H1 (cell line): ENCODE measurements at regions not wholly inside any gene's neighbourhood (a gene's known extent, or its start where the extent isn't known, plus 50 kb on each side); places are given as distances from the start of the nearest gene placed in this dataset.

Experiments
- CTCF ChIA-PET: fragments of 300-600 bp; sonication (Branson Sonifier 250); formaldehyde crosslinking; loops from one replicate; lab custom pipeline; 2021; ENCODE audit not compliant: partially characterized antibody; lab: Charles Lee
- POLR2A ChIA-PET: fragments of 300-600 bp; sonication (Branson Sonifier 250); formaldehyde crosslinking; loops from one replicate; lab custom pipeline; 2021; ENCODE audit warnings: inconsistent platforms; ENCODE audit not compliant: partially characterized antibody; lab: Charles Lee
- DNase-seq, 2 experiments: peaks; one replicate each; pipeline versions ENCODE4 v3.0.0 to v3.0.0-alpha.2; 2010 to 2022; ENCODE audit warnings: low spot score in 2 of 2, low read depth in 1 of 2, mixed read lengths in 1 of 2
- FAIRE-seq: peaks from 2 replicates; lab custom pipeline; 2011; peaks lifted over from hg19 to GRCh38; lab: Jason Lieb, UNC
- H2AFZ ChIP-seq: 2 replicates; pipeline ENCODE4 v1.8.1; 2012; ENCODE audit warnings: low read length, inconsistent platforms
- H2AK5ac ChIP-seq: 2 replicates; pipeline ENCODE4 v1.6.1; 2013; ENCODE audit warnings: low read depth, low read length
- H2BK120ac ChIP-seq: replicated peaks from 2 replicates; pipeline ENCODE3; 2013; ENCODE audit warnings: low read depth, low read length, inconsistent platforms
- H2BK12ac ChIP-seq: 2 replicates; pipeline ENCODE4 v1.6.1; 2013; ENCODE audit warnings: low read depth, low read length
- H2BK15ac ChIP-seq: 2 replicates; pipeline ENCODE4 v1.6.1; 2013; ENCODE audit warnings: low read length
- H2BK20ac ChIP-seq: 2 replicates; pipeline ENCODE4 v1.6.1; 2013; ENCODE audit warnings: low read length
- H2BK5ac ChIP-seq: 2 replicates; pipeline ENCODE4 v1.6.1; 2013; ENCODE audit warnings: low read depth, low read length
- H3K14ac ChIP-seq: 2 replicates; pipeline ENCODE4 v1.6.1; 2013; ENCODE audit warnings: inconsistent platforms; ENCODE audit not compliant: insufficient read length
- H3K18ac ChIP-seq: 2 replicates; pipeline ENCODE4 v1.6.1; 2013; ENCODE audit warnings: low read length; ENCODE audit errors: extremely low read depth
- H3K23ac ChIP-seq: 2 replicates; pipeline ENCODE4 v1.6.1; 2013; ENCODE audit warnings: inconsistent platforms; ENCODE audit not compliant: insufficient read length
- H3K23me2 ChIP-seq: 2 replicates; pipeline ENCODE4 v1.6.1; 2013; ENCODE audit warnings: low read depth, low read length
- H3K27ac ChIP-seq: 2 replicates; pipeline ENCODE4 v1.6.1; 2011; ENCODE audit warnings: low read depth, low read length, inconsistent platforms
- H3K27me3 ChIP-seq, 4 experiments: replicated peaks in 1 of 4; 1 replicate in 1 of 4; 2 replicates in 3 of 4; pipeline versions ENCODE4 v1.6.1 to v1.8.1; 2011 to 2013; ENCODE audit warnings: low read length in 3 of 4, mild to moderate bottlenecking in 3 of 4, inconsistent platforms in 2 of 4, mixed read lengths in 2 of 4, moderate library complexity in 1 of 4; ENCODE audit not compliant: control insufficient read depth in 3 of 4, insufficient read depth in 3 of 4; ENCODE audit errors: extremely low read depth in 1 of 4
- H3K36me3 ChIP-seq, 4 experiments: 2 replicates each; pipeline versions ENCODE4 v1.6.1 to v1.8.1; 2011 to 2013; ENCODE audit warnings: mild to moderate bottlenecking in 4 of 4, low read length in 3 of 4, moderate library complexity in 2 of 4, control low read depth in 1 of 4, inconsistent platforms in 1 of 4; ENCODE audit not compliant: insufficient read depth in 4 of 4, control insufficient read depth in 2 of 4
- H3K4ac ChIP-seq: replicated peaks from 2 replicates; pipeline ENCODE3; 2013; ENCODE audit warnings: low read length, low read depth, mixed read lengths, inconsistent platforms; ENCODE audit not compliant: insufficient read length
- H3K4me1 ChIP-seq, 4 experiments: replicated peaks in 1 of 4; 1 replicate in 1 of 4; 2 replicates in 3 of 4; pipeline versions ENCODE4 v1.6.1 to v1.8.1; 2011 to 2013; ENCODE audit warnings: low read length in 3 of 4, inconsistent platforms in 2 of 4, mixed read lengths in 1 of 4; ENCODE audit not compliant: insufficient read depth in 4 of 4, control insufficient read depth in 3 of 4
- H3K4me2 ChIP-seq, 2 experiments: 2 replicates each; pipeline versions ENCODE4 v1.6.1 to v1.8.1; 2011 to 2013; ENCODE audit warnings: low read depth in 2 of 2, low read length in 2 of 2, control low read depth in 1 of 2, inconsistent platforms in 1 of 2, mild to moderate bottlenecking in 1 of 2; ENCODE audit not compliant: insufficient read depth in 1 of 2
- H3K4me3 ChIP-seq, 4 experiments: fragments of 200-600, 300-600 bp in 1 of 4; sonication (generic), shearing (Covaris generic), sonication (Bioruptor Twin) in 1 of 4; 2 replicates each; pipeline versions ENCODE4 v1.5.1 to v1.8.1; 2011 to 2016; ENCODE audit warnings: low read length in 4 of 4, low read depth in 3 of 4, control low read depth in 2 of 4, inconsistent platforms in 2 of 4, mild to moderate bottlenecking in 2 of 4, mixed read lengths in 1 of 4, moderate library complexity in 1 of 4; ENCODE audit not compliant: insufficient read depth in 2 of 4; ENCODE audit errors: extremely low read depth in 1 of 4
- H3K56ac ChIP-seq: replicated peaks from 2 replicates; pipeline ENCODE3; 2013; ENCODE audit warnings: low read depth, mild to moderate bottlenecking, mixed read lengths, low read length, inconsistent platforms; ENCODE audit not compliant: insufficient read length
- H3K79me1 ChIP-seq: 2 replicates; pipeline ENCODE4 v1.6.1; 2013; ENCODE audit warnings: low read depth, low read length, control low read depth
- H3K79me2 ChIP-seq, 2 experiments: 2 replicates each; pipeline versions ENCODE4 v1.6.1 to v1.8.1; 2012 to 2013; ENCODE audit warnings: low read length in 2 of 2, mild to moderate bottlenecking in 2 of 2, inconsistent platforms in 1 of 2; ENCODE audit not compliant: insufficient read depth in 2 of 2, control insufficient read depth in 1 of 2
- H3K9ac ChIP-seq, 4 experiments: replicated peaks in 1 of 4; 1 replicate in 1 of 4; 2 replicates in 3 of 4; pipeline versions ENCODE4 v1.6.1 to v1.8.1; 2011 to 2013; ENCODE audit warnings: low read depth in 3 of 4, low read length in 3 of 4, control low read depth in 2 of 4, mild to moderate bottlenecking in 2 of 4, moderate library complexity in 2 of 4, inconsistent platforms in 1 of 4; ENCODE audit errors: extremely low read depth in 1 of 4
- H3K9me3 ChIP-seq, 2 experiments: 2 replicates each; pipeline versions ENCODE4 v1.6.1 to v1.8.1; 2012 to 2013; ENCODE audit warnings: mild to moderate bottlenecking in 2 of 2, moderate library complexity in 2 of 2, control low read depth in 1 of 2, inconsistent platforms in 1 of 2, low read depth in 1 of 2, low read length in 1 of 2, mixed read lengths in 1 of 2; ENCODE audit not compliant: insufficient read depth in 2 of 2
- H4K20me1 ChIP-seq, 2 experiments: replicated peaks in 1 of 2; 2 replicates each; pipeline versions ENCODE3 to v1.8.1; 2011 to 2013; ENCODE audit warnings: inconsistent platforms in 2 of 2, low read length in 2 of 2, mild to moderate bottlenecking in 1 of 2; ENCODE audit not compliant: insufficient read depth in 2 of 2, control insufficient read depth in 1 of 2
- H4K5ac ChIP-seq: 2 replicates; pipeline ENCODE4 v1.6.1; 2013; ENCODE audit warnings: low read length, low read depth, mixed read lengths, inconsistent platforms; ENCODE audit not compliant: insufficient read length
- H4K8ac ChIP-seq: 2 replicates; pipeline ENCODE4 v1.8.0; 2013; ENCODE audit warnings: mild to moderate bottlenecking, moderate library complexity, low read length, inconsistent platforms; ENCODE audit not compliant: insufficient read depth; ENCODE audit errors: extremely low read depth
- H4K91ac ChIP-seq: replicated peaks from 2 replicates; pipeline ENCODE3; 2013; ENCODE audit warnings: low read length, mixed read lengths, inconsistent platforms; ENCODE audit not compliant: insufficient read length
- ASH2L ChIP-seq: fragments of 200-600, 300-600 bp; sonication (generic); IDR thresholded peaks from one replicate; pipeline ENCODE4 v1.7.1; 2017; ENCODE audit warnings: low read length
- BRCA1 ChIP-seq: IDR thresholded peaks from 2 replicates; pipeline ENCODE4 v1.6.1; 2012; ENCODE audit warnings: low read depth, low read length, improper control_type of control experiment
- CEBPB ChIP-seq: IDR thresholded peaks from 2 replicates; pipeline ENCODE4 v1.6.1; 2012; ENCODE audit warnings: low read depth, low read length
- EP300 ChIP-seq, 2 experiments: IDR thresholded peaks; 1 replicate in 1 of 2; 2 replicates in 1 of 2; pipeline ENCODE4 v1.6.1; 2011 to 2012; ENCODE audit warnings: low read depth in 2 of 2, low read length in 2 of 2, mild to moderate bottlenecking in 2 of 2, borderline replicate concordance in 1 of 2, inconsistent platforms in 1 of 2, moderate library complexity in 1 of 2
- EZH2 ChIP-seq: fragments of 200-600 bp; sonication (generic); IDR thresholded peaks from 2 replicates; pipeline ENCODE4 v1.7.1; 2012; ENCODE audit warnings: low read depth, mild to moderate bottlenecking, moderate library complexity, low read length, inconsistent platforms; ENCODE audit not compliant: severe bottlenecking
- KDM4A ChIP-seq: IDR thresholded peaks from one replicate; pipeline ENCODE4 v1.7.1; 2012; ENCODE audit warnings: low read depth, mild to moderate bottlenecking, moderate library complexity, low read length, inconsistent platforms; ENCODE audit not compliant: severe bottlenecking
- KDM5A ChIP-seq: fragments of 200-600 bp; IDR thresholded peaks from 2 replicates; pipeline ENCODE4 v1.7.1; 2012; ENCODE audit warnings: mild to moderate bottlenecking, low read length, inconsistent platforms, mixed read lengths
- MAFK ChIP-seq: IDR thresholded peaks from 2 replicates; pipeline ENCODE4 v1.6.1; 2012; ENCODE audit warnings: low read depth, mild to moderate bottlenecking, improper control_type of control experiment, low read length
- SAP30 ChIP-seq: fragments of 300-600 bp; sonication (generic); IDR thresholded peaks from 2 replicates; pipeline ENCODE4 v1.7.1; 2012; ENCODE audit warnings: low read length, moderate library complexity, mild to moderate bottlenecking, inconsistent platforms; ENCODE audit not compliant: insufficient read depth, insufficient replicate concordance
- SP4 ChIP-seq: IDR thresholded peaks from 2 replicates; pipeline ENCODE4 v1.6.1; 2012; ENCODE audit warnings: low read length, inconsistent platforms
- SRF ChIP-seq: IDR thresholded peaks from 2 replicates; pipeline ENCODE4 v1.6.1; 2011; ENCODE audit warnings: mild to moderate bottlenecking, low read depth, low read length, moderate library complexity
- TEAD4 ChIP-seq: IDR thresholded peaks from 2 replicates; pipeline ENCODE4 v1.6.1; 2012; ENCODE audit warnings: low read depth, low read length, inconsistent platforms, mixed read lengths
- WGBS, 2 experiments: shearing (Covaris generic) in 1 of 2; methylation state at CpG; one replicate each; pipeline versions ENCODE4 v1.1.6 to v1.1.7; 2013 to 2015; ENCODE audit warnings: low lambda C conversion rate in 2 of 2, mixed read lengths in 2 of 2, inconsistent platforms in 1 of 2, low coverage in 1 of 2, missing lambda C conversion rate in 1 of 2; ENCODE audit not compliant: insufficient replicate concordance in 2 of 2, insufficient coverage in 1 of 2, insufficient read length in 1 of 2; ENCODE audit errors: extremely low coverage in 1 of 2, missing lambda C conversion rate in 1 of 2; 5-methylcytosine and 5-hydroxymethylcytosine counted together

GRCh38 chr3:16824081-16824696 lies 60.6 kb upstream of the PLCL2 start:
- Histone ChIP-seq H3K56ac (no peak overlapping the region), H2AFZ (no peak overlapping the region), H4K91ac (no peak overlapping the region), H3K14ac (no peak overlapping the region)
- TF ChIP-seq SRF (no peak), KDM5A (no peak), MAFK (no peak), SAP30 (no peak), SP4 (no peak), EZH2 (no peak), ASH2L (no peak), BRCA1 (no peak), TEAD4 (no peak), EP300 (IDR thresholded peaks at IDR 0.05; ENCODE audit: borderline replicate concordance in 1 of 2, low read depth in 2 of 2, low read length in 2 of 2) (no peak), CEBPB (no peak), KDM4A (no peak)
- TF ChIP-seq, all 59 proteins: peak for 0
- Histone ChIP-seq H4K20me1 (no peaks in the 10 kb centered on the region), H3K23ac (no peak overlapping the region), H4K5ac (no peak overlapping the region), H3K27ac (no peak overlapping the region), H2BK20ac (no peak overlapping the region), H2BK15ac (no peak overlapping the region), H3K9ac (no peak overlapping the region), H3K4me3 (no peak overlapping the region), H3K23me2 (no peaks in the 10 kb centered on the region), H3K4me1 (peaks cover 0 to 2% (median 2%) of the 10 kb centered on the region in 4 experiments; a peak in 1 of 7 replicates), H4K8ac (no peak overlapping the region), H2AK5ac (no peak overlapping the region), H2BK12ac (no peak overlapping the region), H3K18ac (no peak overlapping the region), H3K36me3 (no peaks in the 10 kb centered on the region; a peak in 1 of 8 replicates), H3K4ac (no peak overlapping the region), H2BK5ac (no peak overlapping the region), H3K79me2 (no peaks in the 10 kb centered on the region), H3K27me3 (no peaks in the 10 kb centered on the region), H3K9me3 (peaks cover 2 to 5% of the 10 kb centered on the region in 2 experiments; a peak in 2 of 4 replicates), H3K79me1 (no peaks in the 10 kb centered on the region), H3K4me2 (no peak overlapping the region), H2BK120ac (no peak overlapping the region)
- POLR2A ChIA-PET = no interaction called here
- FAIRE-seq = no peak
- WGBS, 2 experiments = 86% methylated on average over 5 of the region's 5 CpGs; no CpG with 5 or more reads in 1 of the 2 experiments
- no peak for DNase-seq
- CTCF ChIA-PET = interaction anchor here (1.0 to 1.4 kb wide), 3 partner anchors 14 to 97 kb away, joined by 3 to 5 read pairs (median 3); no protein-coding TSS in a partner anchor
